ENCODE measurements at regions not wholly inside any gene's neighbourhood (a gene's known extent, or its start where the extent isn't known, plus 50 kb on each side); places are given as distances from the start of the nearest gene placed in this dataset.

- DNase-seq (ENCODE audit: low read depth in 2 of 2), result no peak
Measured at GRCh38 chr4:181161669-181162068, 1081.5 kb upstream of the TENM3 start.

DNA sequence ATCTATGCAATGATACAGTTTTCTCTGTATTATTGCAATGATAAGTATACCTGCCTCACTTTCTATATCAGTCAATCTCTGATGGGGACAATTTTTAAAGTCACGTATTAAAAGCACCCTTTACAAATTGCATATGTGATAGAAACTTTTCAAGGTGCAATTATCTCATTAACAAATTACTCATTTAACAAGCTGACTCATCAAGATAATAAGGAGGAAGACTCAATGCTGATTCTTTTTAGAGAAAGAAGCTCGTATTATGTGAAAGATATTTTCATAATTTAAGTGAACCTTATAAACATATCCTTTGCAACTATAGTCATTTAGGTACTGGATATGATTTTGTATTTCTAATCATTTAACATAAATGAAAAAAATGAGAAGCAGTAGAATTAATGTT, 1080.9 kb upstream of the TENM3 start:
- DNase-seq (ENCODE audit: low read depth in 2 of 2), result no peak

DNA sequence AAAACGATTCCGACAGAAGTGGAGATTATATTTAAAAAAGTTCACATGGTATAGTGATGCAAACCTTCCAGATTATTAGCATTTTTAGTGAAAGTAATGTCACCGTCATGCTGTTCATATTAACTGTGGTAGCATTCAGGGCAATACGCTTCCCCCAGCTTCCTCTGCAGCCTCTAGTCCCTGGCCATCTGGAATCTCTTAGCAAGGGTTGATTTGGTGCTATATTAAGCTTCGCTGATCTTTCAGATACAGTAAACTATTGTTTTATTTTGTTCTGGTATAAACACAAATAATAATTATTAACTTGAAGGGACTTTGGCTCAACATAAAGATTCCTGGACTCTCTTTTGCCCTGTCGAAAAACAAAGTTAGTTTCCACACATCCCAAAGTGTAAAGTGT, 1080.5 kb upstream of the TENM3 start:
- no peak for DNase-seq (ENCODE audit: low read depth in 2 of 2)

DNA sequence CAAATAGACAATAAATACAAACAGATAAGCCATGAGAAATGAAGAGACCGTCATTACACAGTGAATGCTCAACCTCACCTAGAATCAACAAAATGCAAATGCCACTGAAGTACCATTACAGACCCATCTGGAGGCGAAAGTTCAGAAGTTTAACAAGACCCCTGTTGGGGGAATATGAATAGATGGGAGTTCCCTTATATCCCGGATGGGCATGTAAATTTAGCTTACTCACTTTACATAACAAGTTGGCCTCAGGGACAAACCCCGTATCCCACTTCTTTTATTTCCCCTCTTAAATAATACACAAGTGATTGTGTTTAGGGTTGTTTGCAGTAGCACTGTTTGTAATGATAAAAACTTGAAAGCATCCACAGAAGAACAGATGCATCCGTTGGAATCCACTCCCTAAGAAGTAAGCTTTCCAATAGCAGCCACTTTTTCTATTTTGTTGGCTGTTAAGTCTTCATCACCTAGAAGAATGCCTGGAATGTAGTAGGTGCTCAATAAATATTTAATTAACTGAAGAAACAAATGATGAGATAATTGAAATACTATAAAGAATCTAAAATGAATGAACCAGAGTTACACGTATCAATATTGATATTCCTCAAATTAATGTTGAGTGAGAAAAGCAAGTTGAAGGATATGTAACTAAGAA, 1076.3 kb upstream of the TENM3 start:
- DNase-seq (ENCODE audit: low read depth in 2 of 2), result no peak

- no peak for DNase-seq (ENCODE audit: low read depth in 2 of 2)
Measured at GRCh38 chr4:181168011-181168805, 1075.0 kb upstream of the TENM3 start.

DNA sequence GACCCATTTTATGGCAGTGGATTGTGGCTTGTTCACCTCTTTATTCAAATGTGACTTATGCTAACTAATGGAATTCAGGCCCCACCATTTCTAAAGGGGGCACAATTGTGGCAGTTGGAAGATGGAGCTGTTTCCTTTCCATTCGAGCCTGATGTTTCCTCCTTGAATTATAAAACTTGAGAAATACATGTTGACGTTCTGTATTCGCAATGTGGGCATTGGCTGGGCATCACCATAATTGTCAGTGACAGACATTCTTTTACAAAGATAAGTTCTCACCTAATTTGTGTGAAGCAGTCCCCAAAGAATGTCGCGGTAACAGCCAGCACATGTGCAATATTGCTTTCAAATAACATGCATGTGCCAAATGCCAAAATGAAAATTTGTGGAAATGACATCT, 1070.2 kb upstream of the TENM3 start:
- no peak for DNase-seq (ENCODE audit: low read depth in 2 of 2)

DNA sequence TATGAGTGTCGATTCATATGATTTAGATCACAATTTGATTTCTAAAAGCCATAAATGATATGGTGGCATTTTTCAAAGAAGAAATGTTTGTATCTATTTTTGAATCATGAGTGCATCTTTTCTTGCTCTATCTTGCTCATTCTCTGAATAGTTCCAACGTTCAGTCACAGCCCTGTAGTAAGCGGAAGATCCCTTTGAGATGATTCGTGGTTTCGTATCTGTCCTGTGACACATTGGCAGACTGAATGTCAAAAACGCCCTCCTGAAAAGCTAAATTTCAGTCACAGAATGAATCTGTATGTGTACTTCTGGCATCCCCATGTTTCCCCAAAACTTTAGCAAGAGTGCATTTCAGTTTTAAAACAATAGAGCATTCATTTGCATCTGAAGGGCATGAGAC, 1066.9 kb upstream of the TENM3 start:
- no peak for DNase-seq (ENCODE audit: low read depth in 2 of 2)

DNA sequence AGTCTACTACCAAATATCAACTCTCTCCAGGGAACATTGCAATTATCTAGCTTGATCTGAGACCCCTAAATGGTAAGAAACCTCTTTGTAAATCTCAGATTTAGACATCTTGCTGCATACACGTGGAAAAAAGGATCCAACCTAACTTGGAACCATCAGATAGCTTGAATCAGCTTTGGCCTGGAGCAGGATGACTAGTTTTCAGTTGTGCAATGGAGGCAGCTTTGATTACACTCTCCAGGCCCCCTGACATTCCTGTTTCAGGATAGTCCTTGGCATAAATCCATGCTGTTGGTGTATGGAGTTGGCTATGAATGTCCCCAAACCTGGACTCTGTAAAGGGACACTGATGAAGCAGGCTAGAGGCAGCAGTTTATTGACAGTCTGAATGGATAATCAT, 1061.9 kb upstream of the TENM3 start:
- DNase-seq (ENCODE audit: low read depth in 2 of 2), result no peak

DNA sequence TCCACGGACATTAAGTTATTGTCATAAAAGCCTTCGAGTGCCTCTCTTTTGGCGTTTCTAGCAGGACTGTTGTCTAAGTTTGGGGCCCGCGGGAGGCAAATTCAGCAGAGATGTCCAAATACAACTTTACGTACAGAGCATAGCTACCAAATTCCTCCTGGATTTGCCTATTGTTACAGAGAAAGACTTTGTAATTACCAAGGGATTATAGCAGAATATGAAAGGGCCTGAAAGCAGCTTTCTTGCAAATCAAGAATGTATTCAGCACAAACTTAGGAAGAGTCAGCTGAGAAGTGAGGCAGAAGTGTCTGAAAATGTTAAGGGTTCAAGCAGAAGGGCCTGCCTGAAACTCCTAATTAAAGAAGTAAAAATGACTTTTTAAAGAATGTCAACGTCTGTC, 1053.5 kb upstream of the TENM3 start:
- no peak for DNase-seq (ENCODE audit: low read depth in 2 of 2)

DNA sequence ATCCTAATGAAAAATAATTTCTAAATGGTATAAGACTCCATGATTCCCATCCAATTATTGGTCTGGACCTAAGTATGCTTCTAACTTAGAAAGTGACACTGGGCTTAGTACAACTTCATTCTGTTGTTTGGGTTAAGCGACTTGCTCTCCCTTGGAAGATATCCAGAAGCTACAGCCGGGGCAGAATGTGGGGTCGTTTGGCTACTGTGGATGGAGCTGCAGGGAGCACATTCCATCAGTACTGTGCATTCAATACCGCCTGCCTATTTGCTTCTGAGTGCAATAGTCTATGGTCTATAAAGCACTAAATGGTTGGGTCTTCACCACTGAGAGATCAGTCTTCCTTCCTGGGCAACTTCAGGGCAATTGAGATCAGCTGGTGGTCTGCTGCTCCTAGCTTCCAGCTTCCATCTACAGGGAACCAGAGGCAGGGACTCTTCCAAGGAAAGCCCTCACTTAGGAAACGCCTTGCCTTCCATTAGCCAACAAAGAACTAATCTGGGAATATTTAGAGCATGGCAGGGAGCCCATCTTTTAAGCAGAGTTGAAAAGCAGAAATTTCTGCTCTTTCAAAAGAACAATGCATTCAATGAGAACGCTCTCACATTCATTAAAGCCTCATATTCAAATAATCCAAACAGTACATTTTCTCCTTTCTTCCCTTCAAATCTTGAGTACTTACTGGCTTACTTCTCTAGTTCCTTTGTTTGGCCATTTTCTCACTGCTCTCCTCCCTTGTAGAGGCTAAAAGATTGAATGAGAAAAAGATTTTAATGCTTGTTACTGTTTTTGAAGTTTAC, 1049.9 kb upstream of the TENM3 start:
- no peak for DNase-seq (ENCODE audit: low read depth in 2 of 2)

DNA sequence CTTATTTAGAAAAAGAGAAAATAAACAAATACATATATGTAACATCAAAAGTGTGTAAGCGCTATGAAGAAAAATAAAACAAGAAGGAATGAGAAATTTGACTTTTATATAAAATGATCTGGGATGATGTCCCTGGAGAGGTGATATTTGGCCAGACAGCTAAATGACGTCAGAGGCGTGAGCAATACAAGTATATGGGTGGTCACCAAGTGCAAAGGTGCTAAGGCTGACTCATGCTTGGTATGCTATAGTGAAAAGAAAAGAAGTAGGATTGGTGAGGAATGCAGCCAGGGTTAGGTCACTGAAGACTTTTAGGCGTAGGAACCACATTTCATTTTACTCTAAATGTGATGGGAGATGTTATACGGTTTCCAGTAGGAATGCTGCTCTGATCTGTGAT, 1049.1 kb upstream of the TENM3 start:
- no peak for DNase-seq (ENCODE audit: low read depth in 2 of 2)

DNA sequence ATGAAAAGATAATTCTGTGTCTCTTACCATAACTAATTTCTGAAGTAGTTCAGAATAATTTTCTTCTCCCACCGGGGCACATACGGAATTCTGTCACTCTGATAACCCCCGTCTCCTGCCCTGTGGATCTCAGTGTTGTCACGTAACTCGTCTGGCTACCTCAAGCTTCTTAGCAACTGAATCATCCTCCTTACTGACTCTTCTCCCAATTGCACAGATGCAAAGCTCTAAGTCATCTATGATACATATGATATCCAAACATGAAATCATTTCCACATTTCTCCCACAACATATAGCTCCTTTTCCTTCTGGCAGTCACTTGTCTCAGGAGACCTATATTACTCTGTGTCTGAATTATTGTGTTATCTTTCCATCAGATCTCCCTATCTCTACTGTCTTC, 1043.1 kb upstream of the TENM3 start:
- no peak for DNase-seq (ENCODE audit: low read depth in 2 of 2)

- DNase-seq (ENCODE audit: low read depth in 2 of 2), result no peak
Measured at GRCh38 chr4:181202240-181202639, 1041.0 kb upstream of the TENM3 start.

DNA sequence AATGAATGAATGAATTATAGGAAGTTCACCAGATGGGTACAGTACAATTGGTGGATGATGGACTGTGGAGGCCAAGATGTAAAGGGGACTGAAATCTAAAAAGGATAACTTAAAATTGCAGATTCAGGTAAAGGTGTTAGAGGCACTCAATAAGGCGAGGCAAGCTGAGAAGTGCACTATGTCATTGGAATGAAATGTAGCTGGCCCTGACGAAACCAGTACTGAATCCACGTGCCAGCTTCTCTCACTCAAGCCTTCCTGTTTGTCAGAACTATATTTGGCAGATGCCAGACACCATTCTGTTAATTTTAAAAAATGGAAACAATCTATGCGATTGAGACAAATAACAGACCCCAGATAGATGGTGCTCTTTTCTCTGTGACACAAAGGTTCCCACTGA, 1039.1 kb upstream of the TENM3 start:
- no peak for DNase-seq (ENCODE audit: low read depth in 2 of 2)

DNA sequence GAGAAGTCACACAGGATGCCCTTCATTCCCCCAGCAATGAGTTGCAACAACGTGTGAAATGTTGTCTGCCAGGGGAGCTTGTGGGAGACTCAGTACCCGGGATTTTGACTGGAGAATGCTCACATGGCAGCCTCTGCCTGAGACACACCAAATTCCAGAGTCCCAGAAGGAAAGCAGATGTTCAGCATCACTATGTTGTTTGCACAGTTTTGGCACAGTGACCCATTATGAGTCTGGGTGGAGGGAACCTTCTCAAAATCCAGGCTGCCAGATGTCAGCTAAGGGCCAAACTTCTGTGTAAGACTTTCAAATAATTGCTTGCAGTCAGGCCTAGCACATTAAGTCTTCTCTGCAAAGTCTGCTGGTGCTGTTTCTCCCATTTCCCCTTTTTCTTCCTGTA, 1029.7 kb upstream of the TENM3 start:
- DNase-seq (ENCODE audit: low read depth in 2 of 2), result no peak

- DNase-seq (ENCODE audit: low read depth in 2 of 2), result no peak
Measured at GRCh38 chr4:181216501-181216900, 1026.7 kb upstream of the TENM3 start.

GRCh38 chr4:181219783-181220416, 1023.3 kb upstream of the TENM3 start:
- no peak for DNase-seq (ENCODE audit: low read depth in 2 of 2)

DNA sequence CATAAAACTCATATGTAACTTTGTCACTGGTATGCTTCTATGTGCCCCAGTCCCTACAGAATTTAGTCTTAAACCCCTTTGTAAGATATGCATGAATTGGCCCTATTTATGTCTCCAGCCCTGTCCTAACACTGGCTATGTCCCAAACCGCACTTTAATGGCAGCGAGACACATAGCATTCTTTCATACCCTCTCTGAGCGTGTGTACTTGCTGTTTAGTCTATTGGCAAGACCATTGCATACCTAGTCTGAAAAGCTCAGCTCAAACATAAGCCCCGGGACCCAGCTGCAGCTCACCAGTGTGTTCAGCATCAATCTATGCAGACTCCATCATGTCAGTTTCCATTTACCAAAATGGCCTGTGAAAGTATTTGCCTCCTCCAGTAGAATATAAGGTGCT, 1018.4 kb upstream of the TENM3 start:
- DNase-seq (ENCODE audit: low read depth in 2 of 2), result no peak

- no peak for DNase-seq (ENCODE audit: low read depth in 2 of 2)
Measured at GRCh38 chr4:181225616-181226261, 1017.5 kb upstream of the TENM3 start.

GRCh38 chr4:181234951-181235680, 1008.1 kb upstream of the TENM3 start:
- DNase-seq (ENCODE audit: low read depth in 2 of 2), result no peak

- DNase-seq (ENCODE audit: low read depth in 2 of 2), result no peak
Measured at GRCh38 chr4:181245326-181245725, 997.9 kb upstream of the TENM3 start.
